WTC11 (cell line): ENCODE measurements at regions not wholly inside any gene's neighbourhood (a gene's known extent, or its start where the extent isn't known, plus 50 kb on each side); places are given as distances from the start of the nearest gene placed in this dataset.

Experiments
- CTCF ChIP-seq: fragments of 200-600 bp; IDR thresholded peaks from 2 replicates; pipeline ENCODE4 v1.8.0; 2022; ENCODE audit warnings: antibody characterized with exemption
- JUN ChIP-seq: sonication (generic); formaldehyde crosslinking; IDR thresholded peaks from 2 replicates; pipeline ENCODE4 v1.8.0; 2023; ENCODE audit warnings: mild to moderate bottlenecking, missing genetic modification reagents
- NR1H2 ChIP-seq: sonication (generic); formaldehyde crosslinking; IDR thresholded peaks from 2 replicates; pipeline ENCODE4 v1.9.0; 2021; ENCODE audit warnings: mild to moderate bottlenecking, moderate library complexity, missing genetic modification reagents
- ZNF138 ChIP-seq: sonication (generic); formaldehyde crosslinking; conservative IDR thresholded peaks from 2 replicates; pipeline ENCODE4 v1.8.1; 2022; ENCODE audit warnings: mild to moderate bottlenecking, moderate library complexity, missing genetic modification reagents
- TF ChIP-seq, protein P1 (sequence below): sonication (generic); formaldehyde crosslinking; IDR thresholded peaks from 2 replicates; pipeline ENCODE4 v1.8.1; 2023; ENCODE audit warnings: mild to moderate bottlenecking, missing genetic modification reagents, moderate library complexity

DNA sequence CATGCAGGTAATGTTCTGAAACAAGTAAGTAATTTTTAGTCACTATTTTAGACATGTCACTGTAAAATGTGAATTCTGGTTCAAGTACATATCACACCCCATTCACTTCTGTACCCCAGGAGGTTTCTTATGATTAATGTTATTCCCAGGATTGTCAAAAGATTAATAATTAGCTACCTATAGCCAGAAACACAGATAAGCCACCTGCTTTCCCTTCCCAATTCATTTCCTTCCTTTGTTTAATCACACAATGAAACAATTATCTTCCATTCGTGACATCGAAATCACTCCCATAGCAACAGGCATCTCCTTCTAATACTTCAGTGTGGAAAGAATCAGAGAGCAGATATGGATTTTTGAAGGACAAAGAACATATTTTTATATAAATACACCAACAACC, 1650.3 kb upstream of the CELF4 start:
- TF ChIP-seq CTCF (no peak), ZNF138 (CRISPR knock-in tag) (no peak), NR1H2 (no peak), JUN (CRISPR knock-in tag) (no peak)
- TF ChIP-seq, protein P1, sequence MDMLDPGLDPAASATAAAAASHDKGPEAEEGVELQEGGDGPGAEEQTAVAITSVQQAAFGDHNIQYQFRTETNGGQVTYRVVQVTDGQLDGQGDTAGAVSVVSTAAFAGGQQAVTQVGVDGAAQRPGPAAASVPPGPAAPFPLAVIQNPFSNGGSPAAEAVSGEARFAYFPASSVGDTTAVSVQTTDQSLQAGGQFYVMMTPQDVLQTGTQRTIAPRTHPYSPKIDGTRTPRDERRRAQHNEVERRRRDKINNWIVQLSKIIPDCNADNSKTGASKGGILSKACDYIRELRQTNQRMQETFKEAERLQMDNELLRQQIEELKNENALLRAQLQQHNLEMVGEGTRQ (CRISPR knock-in tag): no peak
